GM12878 (cell line): ENCODE measurements at regions not wholly inside any gene's neighbourhood (a gene's known extent, or its start where the extent isn't known, plus 50 kb on each side); places are given as distances from the start of the nearest gene placed in this dataset.

Experiments
- ATAC-seq: fragments of 200-7000 bp; cut with Tn5 transposase; 3 replicates; pipeline ENCODE4 v1.9.1; 2020; ENCODE audit warnings: mild to moderate bottlenecking, moderate library complexity
- BruUV-seq: library from RNA; stranded (reverse); fragments of 400-500 nt; replicated peaks from 2 replicates; lab custom pipeline; 2021; lab: Mats Ljungman, UMichigan
- CTCF ChIA-PET: fragments of 300-600 bp; sonication (Branson Sonifier 250); formaldehyde crosslinking; extraction: SDS; loops from one replicate; lab custom pipeline; 2021; ENCODE audit warnings: inconsistent platforms; lab: Yijun Ruan, JAX
- POLR2A ChIA-PET: fragments of 350-600 bp; formaldehyde crosslinking; extraction: SDS; loops from one replicate; lab custom pipeline; 2021; ENCODE audit warnings: inconsistent platforms; lab: Charles Lee
- RAD21 ChIA-PET: fragments of 300-600 bp; sonication (Branson Sonifier 250); formaldehyde crosslinking; loops from one replicate; lab custom pipeline; 2023; ENCODE audit warnings: antibody characterized with exemption; ENCODE audit not compliant: unreplicated experiment; lab: Charles Lee
- SMC1A ChIA-PET: fragments of 300-600 bp; sonication (Branson Sonifier 250); formaldehyde crosslinking; loops from one replicate; lab custom pipeline; 2023; ENCODE audit not compliant: unreplicated experiment, uncharacterized antibody; lab: Charles Lee
- DNase-seq: peaks from one replicate; pipeline ENCODE4 v3.0.0-alpha.2; 2011; ENCODE audit warnings: low read depth, low spot score
- FAIRE-seq: peaks from 3 replicates; lab custom pipeline; 2011; peaks lifted over from hg19 to GRCh38; lab: Jason Lieb, UNC
- H2AFZ ChIP-seq: 2 replicates; pipeline ENCODE4 v1.6.0; 2011; ENCODE audit warnings: low read depth, low read length, control low read depth; ENCODE audit not compliant: control insufficient read depth
- H3K27ac ChIP-seq: 2 replicates; pipeline ENCODE4 v1.5.1; 2011; ENCODE audit warnings: control low read depth; ENCODE audit not compliant: control insufficient read depth, insufficient read depth
- H3K27me3 ChIP-seq, 2 experiments: replicated peaks in 1 of 2; 2 replicates each; pipeline versions ENCODE4 v1.6.0 to v1.6.1; 2011; ENCODE audit warnings: low read length in 1 of 2; ENCODE audit not compliant: control insufficient read depth in 2 of 2, insufficient read depth in 2 of 2
- H3K36me3 ChIP-seq, 2 experiments: 2 replicates each; pipeline ENCODE4 v1.5.1; 2011; ENCODE audit warnings: low read length in 1 of 2; ENCODE audit not compliant: control insufficient read depth in 2 of 2, insufficient read depth in 2 of 2
- H3K4me1 ChIP-seq: 2 replicates; pipeline ENCODE4 v1.6.1; 2011; ENCODE audit warnings: mild to moderate bottlenecking, low read length, moderate library complexity, mixed read lengths; ENCODE audit not compliant: control insufficient read depth, insufficient read depth
- H3K4me2 ChIP-seq: 2 replicates; pipeline ENCODE4 v1.6.0; 2011; ENCODE audit warnings: control low read depth; ENCODE audit not compliant: control insufficient read depth, insufficient read depth
- H3K4me3 ChIP-seq: fragments of 200-600 bp; sonication (generic); 2 replicates; pipeline ENCODE4 v1.5.1; 2016
- H3K79me2 ChIP-seq: 2 replicates; pipeline ENCODE4 v1.6.0; 2011; ENCODE audit warnings: low read length; ENCODE audit not compliant: control insufficient read depth, insufficient read depth
- H3K9ac ChIP-seq: 2 replicates; pipeline ENCODE4 v1.8.0; 2011; ENCODE audit warnings: low read length, control low read depth, mixed read lengths; ENCODE audit not compliant: control insufficient read depth, insufficient read depth
- H3K9me3 ChIP-seq: replicated peaks from 3 replicates; pipeline ENCODE4 v1.5.1; 2011; ENCODE audit warnings: mild to moderate bottlenecking, low read length; ENCODE audit not compliant: control insufficient read depth, insufficient read depth
- H4K20me1 ChIP-seq: 2 replicates; pipeline ENCODE4 v1.6.0; 2011; ENCODE audit not compliant: control insufficient read depth, insufficient read depth
- BMI1 ChIP-seq: fragments of 450-650 bp; IDR thresholded peaks from 2 replicates; pipeline ENCODE4 v1.6.1; 2016; ENCODE audit warnings: mild to moderate bottlenecking, moderate library complexity, borderline replicate concordance
- CUX1 ChIP-seq: IDR thresholded peaks from 2 replicates; pipeline ENCODE4 v1.6.1; 2012; ENCODE audit warnings: improper control_type of control experiment, low read depth, low read length; ENCODE audit not compliant: insufficient replicate concordance
- HSF1 ChIP-seq: fragments of 150-350 bp; IDR thresholded peaks from 2 replicates; pipeline ENCODE4 v1.6.1; 2014; ENCODE audit warnings: mild to moderate bottlenecking, low read depth, low read length
- KAT2A ChIP-seq: conservative IDR thresholded peaks from 2 replicates; pipeline ENCODE4 v1.6.1; 2011; ENCODE audit warnings: low read depth, low read length; ENCODE audit not compliant: control insufficient read depth
- MXI1 ChIP-seq: fragments of 150-350 bp; IDR thresholded peaks from 2 replicates; pipeline ENCODE4 v1.6.1; 2011; ENCODE audit warnings: low read depth, mild to moderate bottlenecking, inconsistent platforms, low read length, improper control_type of control experiment
- PRDM15 ChIP-seq: fragments of 450-650 bp; formaldehyde crosslinking; IDR thresholded peaks from 2 replicates; pipeline ENCODE4 v1.4.0; 2020; ENCODE audit warnings: mild to moderate bottlenecking, moderate library complexity
- SIN3A ChIP-seq: IDR thresholded peaks from 2 replicates; pipeline ENCODE4 v1.6.1; 2012; ENCODE audit warnings: low read depth, low read length, improper control_type of control experiment
- SMARCA5 ChIP-seq: fragments of 450-650 bp; IDR thresholded peaks from 2 replicates; pipeline ENCODE4 v1.6.1; 2017; ENCODE audit warnings: mild to moderate bottlenecking
- ZBTB40 ChIP-seq: fragments of 450-650 bp; IDR thresholded peaks from 2 replicates; pipeline ENCODE4 v1.6.1; 2016; ENCODE audit warnings: mild to moderate bottlenecking, moderate library complexity, borderline replicate concordance
- ZSCAN29 ChIP-seq: fragments of 450-650 bp; IDR thresholded peaks from 2 replicates; pipeline ENCODE4 v1.6.1; 2017; ENCODE audit warnings: mild to moderate bottlenecking, moderate library complexity
- WGBS: methylation state at CpG from one replicate; pipeline ENCODE4 v1.1.6; 2016; ENCODE audit warnings: low lambda C conversion rate; ENCODE audit not compliant: insufficient replicate concordance, insufficient coverage; ENCODE audit errors: missing lambda C conversion rate; 5-methylcytosine and 5-hydroxymethylcytosine counted together
- in situ Hi-C: fragments of 300-500 bp; cut with MboI; formaldehyde crosslinking; loops from 9 replicates; pipeline ENCODE4 v1.14.3; 2018; ENCODE audit warnings: mixed read lengths
- intact Hi-C: fragments of 100-400 bp; cut with micrococcal nuclease; formaldehyde crosslinking; loops from one replicate; pipeline ENCODE4 v1.14.2; 2022; ENCODE audit not compliant: unreplicated experiment

GRCh38 chr18:43442571-43442970 lies 165.3 kb upstream of the SYT4 start:
- Histone ChIP-seq H3K27me3 (no peaks in the 10 kb centered on the region), H3K79me2 (no peaks in the 10 kb centered on the region), H3K4me2 (no peak overlapping the region), H3K4me3 (no peak overlapping the region), H3K27ac (no peak overlapping the region), H3K36me3 (no peaks in the 10 kb centered on the region), H3K9me3 (no peaks in the 10 kb centered on the region), H3K9ac (no peak overlapping the region), H3K4me1 (no peaks in the 10 kb centered on the region), H2AFZ (no peak overlapping the region), H4K20me1 (no peaks in the 10 kb centered on the region)
- ATAC-seq (no peak), DNase-seq (no peak), FAIRE-seq (no peak)
- POLR2A ChIA-PET, result no interaction called here
- 46% methylated on average over 1 of the region's 1 CpG for WGBS
- RAD21 ChIA-PET, result no interaction called here
- BruUV-seq, result no TSS peak
- SMC1A ChIA-PET, result interaction anchor here (1.3 kb wide), 1 partner anchor 12 kb away, joined by 3 read pairs; no protein-coding TSS in a partner anchor
- intact Hi-C loops (no loop called here), in situ Hi-C loops (no loop called here)
- CTCF ChIA-PET, result no interaction called here
- no peak for TF ChIP-seq KAT2A
- TF ChIP-seq BMI1, result no peak
- no peak for TF ChIP-seq ZSCAN29
- TF ChIP-seq HSF1, result no peak
- TF ChIP-seq PRDM15 (CRISPR knock-in tag), result no peak
- no peak for TF ChIP-seq ZBTB40
- no peak for TF ChIP-seq SIN3A
- TF ChIP-seq CUX1, result no peak
- no peak for TF ChIP-seq SMARCA5
- TF ChIP-seq MXI1, result no peak
